Hepatocyte (in vitro differentiated cells): ENCODE measurements at regions not wholly inside any gene's neighbourhood (a gene's known extent, or its start where the extent isn't known, plus 50 kb on each side); places are given as distances from the start of the nearest gene placed in this dataset.
A peak's percentile ranks its signal among the peaks of the same experiment; 100 is the strongest.

Experiments
- DNase-seq: peaks from one replicate; pipeline ENCODE4 v3.0.0-alpha.2; 2016; ENCODE audit warnings: low spot score
- H2AFZ ChIP-seq: fragments of 200-600 bp; sonication (generic); 2 replicates; pipeline ENCODE4 v1.6.0; 2016; ENCODE audit warnings: antibody characterized with exemption, mild to moderate bottlenecking
- H3K27ac ChIP-seq: fragments of 200-600 bp; sonication (generic); 2 replicates; pipeline ENCODE4 v1.5.1; 2016; ENCODE audit warnings: mild to moderate bottlenecking
- H3K27me3 ChIP-seq: fragments of 200-600 bp; sonication (generic); 2 replicates; pipeline ENCODE4 v1.6.1; 2016
- H3K36me3 ChIP-seq: fragments of 200-600 bp; sonication (generic); replicated peaks from 2 replicates; pipeline ENCODE4 v1.5.1; 2016; ENCODE audit warnings: low read depth; ENCODE audit not compliant: insufficient read depth
- H3K4me1 ChIP-seq: fragments of 200-600 bp; sonication (generic); 2 replicates; pipeline ENCODE4 v1.5.1; 2016; ENCODE audit warnings: mild to moderate bottlenecking, moderate library complexity; ENCODE audit not compliant: insufficient read depth
- H3K4me2 ChIP-seq: fragments of 200-600 bp; sonication (generic); 2 replicates; pipeline ENCODE4 v1.6.0; 2016
- H3K4me3 ChIP-seq: fragments of 200-600 bp; sonication (generic); 2 replicates; pipeline ENCODE4 v1.5.1; 2016; ENCODE audit warnings: mild to moderate bottlenecking
- H3K79me2 ChIP-seq: fragments of 200-600 bp; sonication (generic); 2 replicates; pipeline ENCODE4 v1.6.0; 2017; ENCODE audit warnings: mild to moderate bottlenecking
- H3K9me2 ChIP-seq: fragments of 200-600 bp; sonication (generic); replicated peaks from 2 replicates; pipeline ENCODE4 v1.6.0; 2017; ENCODE audit warnings: mild to moderate bottlenecking; ENCODE audit not compliant: insufficient read depth
- H3K9me3 ChIP-seq: fragments of 200-600 bp; sonication (generic); 2 replicates; pipeline ENCODE4 v1.5.1; 2016; ENCODE audit warnings: low read depth, mild to moderate bottlenecking
- H4K20me1 ChIP-seq: fragments of 200-600 bp; sonication (generic); 2 replicates; pipeline ENCODE4 v1.6.0; 2016; ENCODE audit warnings: mild to moderate bottlenecking; ENCODE audit not compliant: insufficient read depth, poor library complexity, severe bottlenecking
- EZH2 ChIP-seq: fragments of 200-600 bp; sonication (generic); IDR thresholded peaks from 2 replicates; pipeline ENCODE4 v1.6.1; 2016; ENCODE audit warnings: antibody characterized with exemption, mild to moderate bottlenecking, borderline replicate concordance
- EZH2phosphoT487 ChIP-seq: fragments of 200-600 bp; sonication (generic); IDR thresholded peaks from one replicate; pipeline ENCODE4 v1.6.1; 2018; ENCODE audit warnings: antibody characterized with exemption, mild to moderate bottlenecking, low read depth, moderate library complexity; ENCODE audit not compliant: unreplicated experiment, severe bottlenecking
- WGBS: methylation state at CpG from one replicate; pipeline ENCODE4 v1.1.6; 2016; ENCODE audit warnings: low lambda C conversion rate; ENCODE audit errors: missing lambda C conversion rate; 5-methylcytosine and 5-hydroxymethylcytosine counted together
- TF ChIP-seq, protein P1 (sequence below): fragments of 200-600 bp; sonication (generic); IDR thresholded peaks from 2 replicates; pipeline ENCODE4 v1.5.1; 2016; ENCODE audit warnings: antibody characterized with exemption, mild to moderate bottlenecking; ENCODE audit not compliant: poor library complexity

DNA sequence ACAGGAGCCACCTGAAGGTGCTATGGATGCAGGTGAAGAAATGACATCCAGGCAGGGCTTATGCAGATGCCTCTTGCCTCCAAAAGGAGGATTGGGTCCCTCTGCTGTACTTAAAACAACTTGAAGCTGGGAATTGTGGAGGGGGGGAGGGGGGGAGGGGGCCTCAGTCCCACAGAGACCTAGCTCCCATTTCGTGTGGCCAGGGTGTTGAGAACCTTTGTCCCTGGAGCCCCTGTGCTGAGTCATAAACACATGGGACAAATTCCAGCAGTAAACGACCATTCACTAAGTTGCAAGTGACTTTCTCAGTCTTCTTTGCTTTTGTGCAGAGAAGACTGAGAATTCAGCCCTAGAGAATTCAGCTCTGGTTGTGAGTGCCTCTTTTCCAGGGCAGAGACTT is 96.5 kb upstream of the PODXL start:
- Histone ChIP-seq H3K4me1 (peaks cover 7% of the 10 kb centered on the region), H3K4me3 (no peak overlapping the region), H4K20me1 (no peaks in the 10 kb centered on the region), H3K27me3 (no peaks in the 10 kb centered on the region), H3K27ac (peak overlapping the region; percentile 94), H3K9me2 (no peaks in the 10 kb centered on the region), H2AFZ (no peak overlapping the region), H3K4me2 (peak overlapping the region; percentile 63), H3K9me3 (no peaks in the 10 kb centered on the region), H3K79me2 (no peaks in the 10 kb centered on the region), H3K36me3 (no peaks in the 10 kb centered on the region)
- TF ChIP-seq EZH2phosphoT487 (no peak), EZH2 (no peak)
- TF ChIP-seq, protein P1, sequence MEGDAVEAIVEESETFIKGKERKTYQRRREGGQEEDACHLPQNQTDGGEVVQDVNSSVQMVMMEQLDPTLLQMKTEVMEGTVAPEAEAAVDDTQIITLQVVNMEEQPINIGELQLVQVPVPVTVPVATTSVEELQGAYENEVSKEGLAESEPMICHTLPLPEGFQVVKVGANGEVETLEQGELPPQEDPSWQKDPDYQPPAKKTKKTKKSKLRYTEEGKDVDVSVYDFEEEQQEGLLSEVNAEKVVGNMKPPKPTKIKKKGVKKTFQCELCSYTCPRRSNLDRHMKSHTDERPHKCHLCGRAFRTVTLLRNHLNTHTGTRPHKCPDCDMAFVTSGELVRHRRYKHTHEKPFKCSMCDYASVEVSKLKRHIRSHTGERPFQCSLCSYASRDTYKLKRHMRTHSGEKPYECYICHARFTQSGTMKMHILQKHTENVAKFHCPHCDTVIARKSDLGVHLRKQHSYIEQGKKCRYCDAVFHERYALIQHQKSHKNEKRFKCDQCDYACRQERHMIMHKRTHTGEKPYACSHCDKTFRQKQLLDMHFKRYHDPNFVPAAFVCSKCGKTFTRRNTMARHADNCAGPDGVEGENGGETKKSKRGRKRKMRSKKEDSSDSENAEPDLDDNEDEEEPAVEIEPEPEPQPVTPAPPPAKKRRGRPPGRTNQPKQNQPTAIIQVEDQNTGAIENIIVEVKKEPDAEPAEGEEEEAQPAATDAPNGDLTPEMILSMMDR = no peak
- peak; percentile 60 for DNase-seq
- WGBS = 9% methylated on average over 1 of the region's 2 CpGs

DNA sequence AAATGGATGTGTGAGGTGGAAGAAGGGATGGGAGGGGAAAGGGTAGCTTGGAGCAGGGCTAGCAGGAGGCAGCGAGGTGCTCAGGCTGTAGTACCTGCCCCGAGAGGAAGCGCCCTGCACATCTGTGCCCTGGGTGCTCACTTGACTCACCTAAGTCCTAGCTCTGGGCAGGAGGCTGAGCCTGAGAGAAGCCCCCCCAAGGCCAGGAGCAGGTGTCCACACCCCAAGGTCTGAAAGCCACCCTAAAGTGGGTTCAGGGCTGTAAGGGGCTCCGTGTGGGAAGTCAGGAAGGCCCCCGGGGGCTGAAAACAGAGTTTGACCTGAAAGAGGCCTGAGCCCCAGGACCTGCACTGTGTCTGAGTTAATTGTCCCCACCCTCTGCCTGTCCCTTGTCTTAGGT is 95.8 kb upstream of the PODXL start:
- Histone ChIP-seq H3K27me3 (no peaks in the 10 kb centered on the region), H3K36me3 (no peaks in the 10 kb centered on the region), H3K79me2 (no peaks in the 10 kb centered on the region), H3K4me3 (no peak overlapping the region), H4K20me1 (no peaks in the 10 kb centered on the region), H3K9me2 (no peaks in the 10 kb centered on the region), H3K9me3 (no peaks in the 10 kb centered on the region), H3K27ac (peak overlapping the region; percentile 94), H2AFZ (no peak overlapping the region), H3K4me1 (peaks cover 7% of the 10 kb centered on the region), H3K4me2 (no peak overlapping the region)
- TF ChIP-seq, protein P1 = no peak
- no peak for TF ChIP-seq EZH2
- no peak for TF ChIP-seq EZH2phosphoT487
- no peak for DNase-seq
- WGBS = 79% methylated on average over 5 of the region's 5 CpGs

DNA sequence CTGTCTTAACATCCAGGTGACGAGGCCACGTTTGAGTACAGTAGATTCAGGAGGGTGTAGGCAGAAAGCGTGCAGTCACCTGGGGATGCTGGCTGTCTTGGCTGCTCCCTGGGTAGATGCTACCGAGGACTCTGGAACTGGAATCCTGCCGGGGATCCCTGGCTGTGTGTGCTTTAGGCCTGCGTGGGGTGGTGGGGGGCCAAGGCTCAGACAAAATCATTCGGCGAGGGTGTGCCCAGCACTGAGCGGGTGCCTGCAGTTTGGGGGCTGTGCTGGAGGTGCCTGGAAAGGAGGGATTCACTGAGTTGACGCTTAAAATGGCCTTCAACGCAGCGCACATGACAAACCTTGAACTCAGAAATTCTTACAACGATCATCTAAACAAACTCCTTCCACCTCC is 93.5 kb upstream of the PODXL start:
- TF ChIP-seq EZH2phosphoT487 (no peak), EZH2 (no peak)
- TF ChIP-seq, protein P1 = no peak
- H3K79me2 ChIP-seq = no peaks in the 10 kb centered on the region
- peaks cover 7% of the 10 kb centered on the region for H3K4me1 ChIP-seq
- no peaks in the 10 kb centered on the region for H3K9me2 ChIP-seq
- 85% methylated on average over 13 of the region's 13 CpGs for WGBS
- H3K27ac ChIP-seq = no peak overlapping the region
- no peaks in the 10 kb centered on the region for H3K9me3 ChIP-seq
- DNase-seq = no peak
- H3K36me3 ChIP-seq = no peaks in the 10 kb centered on the region
- H2AFZ ChIP-seq = no peak overlapping the region
- no peak overlapping the region for H3K4me2 ChIP-seq
- no peaks in the 10 kb centered on the region for H4K20me1 ChIP-seq
- no peaks in the 10 kb centered on the region for H3K27me3 ChIP-seq
- H3K4me3 ChIP-seq = no peak overlapping the region
